Stimulated activated CD8-positive, alpha-beta memory T cell treated with anti-CD3 and anti-CD28 coated beads, Interleukin-7, amount 100 ng/mL, for 24 hours (primary cell): ENCODE measurements at regions not wholly inside any gene's neighbourhood (a gene's known extent, or its start where the extent isn't known, plus 50 kb on each side); places are given as distances from the start of the nearest gene placed in this dataset.

Experiments
- DNase-seq: peaks from one replicate; pipeline ENCODE4 v3.0.0-alpha.2; 2020; ENCODE audit warnings: low read depth

DNA sequence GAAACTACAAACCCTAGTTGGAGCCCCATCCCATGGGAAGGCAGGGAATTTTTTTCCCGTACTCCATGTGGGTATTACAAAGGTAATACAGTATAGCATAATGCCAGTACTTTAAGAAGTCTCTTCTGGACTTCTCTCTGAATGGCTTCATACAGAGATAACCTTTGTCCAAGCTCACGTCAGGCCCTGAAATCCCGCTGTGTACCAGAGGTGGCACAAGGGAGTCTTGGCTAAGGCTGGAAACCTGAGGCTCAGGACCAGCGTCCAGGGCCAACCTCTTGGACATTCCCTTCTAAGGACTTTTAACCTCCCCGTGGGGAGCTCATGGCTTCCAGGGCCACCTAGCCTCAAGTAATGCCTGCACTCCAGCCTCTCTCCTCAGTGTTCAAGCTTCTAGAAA, 338.9 kb upstream of the FAM241A start:
- no peak for DNase-seq

DNA sequence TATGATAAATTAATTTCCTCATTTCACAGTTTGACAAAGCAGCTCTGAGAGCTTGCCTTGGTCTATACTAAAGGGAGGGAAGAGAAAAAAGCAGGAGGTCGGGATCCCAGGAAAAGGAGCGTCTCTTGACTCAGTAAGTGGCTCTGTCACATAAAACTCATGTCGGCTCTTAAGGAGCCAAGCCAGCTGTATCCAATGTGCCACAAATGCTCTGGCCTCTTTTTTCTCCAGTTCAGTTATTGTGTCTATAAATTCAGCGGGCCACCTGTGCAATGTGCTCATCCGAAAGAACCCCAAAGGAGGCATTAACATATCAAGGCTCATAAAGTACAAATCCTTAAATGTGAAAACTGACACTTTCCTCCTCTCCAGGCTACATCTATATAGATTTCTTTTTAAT, 337.7 kb upstream of the FAM241A start:
- DNase-seq, result no peak

DNA sequence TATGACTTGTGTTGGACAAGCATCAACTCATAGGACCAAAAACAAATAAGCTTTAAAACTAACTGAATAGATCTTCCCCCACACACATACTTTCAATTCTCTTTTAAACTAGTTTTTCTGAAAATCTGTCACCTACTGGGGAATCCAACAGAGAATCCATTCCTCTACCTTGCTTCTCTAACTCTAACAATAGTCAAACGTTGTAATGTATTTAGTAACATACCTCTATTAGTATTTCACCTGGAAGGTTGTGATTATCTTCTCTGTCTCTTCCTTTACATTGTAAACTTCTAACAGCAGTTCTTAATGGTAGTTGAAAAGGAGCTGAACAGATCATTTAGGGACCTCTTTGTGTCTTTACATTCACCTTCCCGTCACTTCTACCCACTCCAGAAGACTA, 337.1 kb upstream of the FAM241A start:
- DNase-seq, result no peak

DNA sequence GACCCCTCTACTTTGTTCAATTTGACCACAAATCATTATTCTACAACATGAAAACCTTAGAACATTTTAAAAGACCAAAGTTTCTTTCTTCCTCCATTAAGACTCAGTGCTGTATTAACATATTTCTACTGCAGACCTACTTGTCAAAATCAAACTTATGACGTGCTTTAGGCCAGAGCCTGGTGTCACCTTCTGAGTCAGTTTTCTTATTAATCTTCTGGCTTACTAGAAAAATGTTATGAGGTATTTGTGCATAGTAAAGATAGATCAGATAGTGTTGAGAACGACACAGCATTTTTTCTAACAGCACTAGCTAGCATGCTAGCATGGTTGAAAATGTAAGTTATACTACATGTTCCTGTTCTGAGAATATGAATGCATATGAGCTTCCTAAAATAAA, 333.6 kb upstream of the FAM241A start:
- no peak for DNase-seq

DNA sequence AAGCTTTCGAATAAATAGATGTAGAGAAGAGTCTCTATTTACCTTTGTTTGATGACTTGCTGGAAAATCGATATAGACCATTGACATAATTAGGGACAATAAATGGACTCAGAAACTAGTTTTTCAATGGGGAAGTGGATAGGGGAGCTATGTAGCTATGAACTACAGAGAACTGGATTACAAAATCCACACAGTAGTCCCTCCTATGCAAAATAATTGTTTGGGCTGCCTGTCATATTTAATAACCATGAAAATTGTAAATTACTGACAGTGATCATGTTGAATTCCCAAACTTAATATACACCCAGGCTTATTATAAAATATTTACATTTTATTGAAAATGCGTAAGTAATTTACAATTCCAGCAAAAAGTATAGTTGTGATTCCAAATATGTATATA, 333.1 kb upstream of the FAM241A start:
- no peak for DNase-seq

DNA sequence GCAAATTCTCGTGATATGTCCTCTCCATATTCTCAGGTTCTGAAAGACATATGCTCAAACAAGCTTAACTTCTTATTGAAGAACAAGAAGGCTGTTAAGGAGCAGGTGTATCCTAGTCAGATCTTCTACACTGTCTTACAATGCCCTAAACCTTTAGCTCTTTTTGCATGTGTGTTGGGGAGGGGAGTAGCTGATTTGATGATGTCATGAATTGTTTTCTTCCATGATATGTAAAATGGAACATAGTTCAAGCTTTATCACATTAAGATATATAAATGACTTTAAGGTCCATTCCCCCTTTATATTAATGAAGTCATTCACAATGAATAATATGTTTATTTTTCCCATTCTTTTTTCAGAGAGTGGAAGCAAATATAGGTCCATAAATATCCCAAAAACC, 332.5 kb upstream of the FAM241A start:
- no peak for DNase-seq

DNA sequence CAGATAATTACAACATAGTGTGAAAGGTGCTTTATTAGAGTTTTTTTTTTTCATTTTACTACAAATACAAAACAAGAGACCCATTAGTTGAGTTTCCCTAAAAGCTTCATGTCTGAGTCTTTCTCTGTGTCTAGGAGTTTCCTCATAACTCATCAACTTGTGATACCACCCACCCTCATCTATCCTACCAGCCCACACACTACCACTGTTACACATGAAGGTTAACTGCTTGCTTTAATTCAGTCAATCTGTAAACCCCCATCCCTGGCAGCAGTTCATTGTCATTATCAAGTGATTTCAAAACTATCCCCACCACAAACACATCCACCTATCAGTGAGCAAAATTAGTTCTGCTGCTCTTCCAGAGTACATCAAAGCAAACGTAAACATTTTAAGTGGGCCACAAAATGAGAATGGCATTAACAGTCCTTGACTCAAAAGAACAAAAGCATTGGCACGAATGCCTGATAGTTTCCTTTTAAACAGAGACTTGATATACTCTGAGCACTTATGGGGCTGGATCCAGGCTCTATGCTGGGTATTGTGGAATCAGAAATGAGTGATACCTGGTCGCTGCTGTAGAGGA, 331.6 kb upstream of the FAM241A start:
- no peak for DNase-seq

DNA sequence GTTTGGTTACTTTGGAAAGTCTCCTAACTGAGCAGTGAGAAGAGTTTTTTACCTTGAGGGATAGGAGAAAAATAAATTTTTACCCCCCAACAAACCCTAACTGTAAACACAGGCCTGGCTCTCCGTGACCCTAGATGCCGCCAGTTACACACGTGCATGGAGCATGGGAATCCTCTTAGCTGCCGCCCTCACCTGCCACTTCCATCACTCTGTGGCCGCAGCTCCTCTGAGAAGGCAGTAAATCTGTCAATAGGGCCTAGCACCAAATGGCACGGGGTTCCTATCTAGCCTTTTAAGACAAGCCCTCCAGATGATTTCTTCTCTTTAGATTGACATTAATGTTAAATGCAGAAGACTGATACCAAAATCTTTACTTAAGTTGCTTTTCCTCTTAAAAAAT, 330.3 kb upstream of the FAM241A start:
- no peak for DNase-seq

DNA sequence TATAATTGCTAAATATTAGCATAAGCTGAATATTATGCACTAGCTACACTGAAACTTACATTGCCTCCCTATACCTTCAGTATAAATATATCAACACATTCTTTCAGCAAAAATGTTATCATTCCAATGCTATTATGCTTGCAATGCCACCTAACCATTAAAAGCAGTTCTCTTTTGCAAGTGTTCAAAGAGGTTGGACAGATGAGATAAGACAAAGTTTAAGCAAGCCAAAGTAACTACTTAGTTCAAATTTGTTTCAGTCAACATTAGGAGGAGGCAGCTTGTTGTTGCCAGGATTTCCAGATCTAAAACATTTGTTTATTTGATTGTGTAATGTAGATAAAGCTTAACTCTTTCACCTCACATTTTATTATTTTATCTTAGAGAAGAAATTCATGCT, 323.9 kb upstream of the FAM241A start:
- DNase-seq, result no peak

DNA sequence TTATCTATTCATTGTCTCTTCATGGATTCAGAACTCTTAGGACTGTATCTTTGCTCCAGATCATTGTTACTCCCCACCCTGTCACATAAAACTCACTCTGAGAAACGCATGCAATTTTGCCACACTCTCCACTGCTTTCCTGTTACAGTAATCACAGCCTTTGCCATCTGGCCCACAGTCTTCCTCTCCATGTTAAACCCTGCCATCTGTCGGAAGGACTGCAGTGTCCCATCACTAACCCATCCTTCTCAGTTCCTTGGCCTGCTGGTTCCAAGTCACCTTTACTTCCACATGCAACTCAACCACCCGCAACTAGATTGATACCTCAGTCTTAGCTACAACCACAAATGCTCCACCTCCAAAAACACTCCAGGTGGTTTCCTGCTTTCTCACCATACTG, 308.7 kb upstream of the FAM241A start:
- no peak for DNase-seq

DNA sequence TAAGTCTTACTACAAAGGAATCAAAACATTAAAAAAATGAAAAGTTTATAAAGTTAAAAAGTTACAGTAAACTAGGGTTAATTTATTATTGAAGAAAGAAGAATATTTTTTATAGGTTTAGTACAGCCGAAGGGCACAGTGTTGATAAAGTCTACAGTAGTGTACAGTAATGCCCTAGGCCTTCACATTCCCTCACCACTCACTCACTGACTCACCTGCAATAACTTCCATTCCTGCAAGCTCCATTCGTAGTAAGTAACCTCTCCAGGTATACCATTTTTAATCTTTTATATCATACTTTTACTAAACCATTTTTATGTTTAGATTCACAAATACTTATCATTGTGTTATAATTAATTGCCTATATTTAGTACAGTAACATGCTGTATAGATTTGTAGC, 307.5 kb upstream of the FAM241A start:
- DNase-seq, result no peak

DNA sequence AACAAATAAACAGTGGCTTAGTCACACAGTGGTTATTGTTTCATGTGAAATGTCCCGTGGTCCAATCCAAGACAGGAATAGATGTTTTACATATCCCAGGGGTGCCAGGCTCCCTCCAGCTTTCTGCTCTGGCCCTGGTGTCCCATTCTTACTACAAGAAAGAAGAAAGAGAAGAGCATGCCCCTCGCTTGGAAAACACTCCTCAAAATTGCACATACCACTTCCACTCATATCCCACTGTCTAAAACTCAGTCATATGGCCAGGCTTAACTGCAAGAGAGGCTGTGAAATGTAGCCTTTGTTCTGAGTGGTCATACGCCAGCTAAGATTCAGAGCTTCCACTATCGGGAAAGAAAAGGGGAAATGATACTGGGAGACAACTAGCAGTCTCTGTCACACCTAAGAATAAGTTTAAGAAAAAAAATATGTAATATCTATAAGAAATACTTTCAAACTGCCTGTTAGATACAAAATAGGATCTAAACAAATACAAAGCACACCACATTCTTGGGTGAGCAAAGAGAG, 306.8 kb upstream of the FAM241A start:
- no peak for DNase-seq

DNA sequence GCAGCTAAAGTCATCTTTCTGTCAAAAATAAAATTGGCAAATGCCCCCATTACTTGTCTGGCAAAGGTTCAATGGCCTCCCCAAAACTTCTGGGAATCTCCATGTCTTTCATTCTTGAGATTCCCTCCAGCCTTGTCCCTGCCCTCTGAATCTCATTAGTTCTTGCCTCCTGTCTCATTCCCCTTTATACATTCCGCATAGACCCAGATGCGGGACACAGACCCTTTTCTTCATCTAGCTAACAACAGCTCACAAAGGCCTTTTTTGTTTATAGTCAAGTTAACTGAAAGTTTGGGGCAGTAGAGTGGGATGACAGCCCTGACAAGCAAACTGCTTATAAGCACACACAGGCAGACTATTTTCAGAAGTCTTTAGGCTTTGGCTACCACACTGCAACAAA, 306.1 kb upstream of the FAM241A start:
- no peak for DNase-seq

DNA sequence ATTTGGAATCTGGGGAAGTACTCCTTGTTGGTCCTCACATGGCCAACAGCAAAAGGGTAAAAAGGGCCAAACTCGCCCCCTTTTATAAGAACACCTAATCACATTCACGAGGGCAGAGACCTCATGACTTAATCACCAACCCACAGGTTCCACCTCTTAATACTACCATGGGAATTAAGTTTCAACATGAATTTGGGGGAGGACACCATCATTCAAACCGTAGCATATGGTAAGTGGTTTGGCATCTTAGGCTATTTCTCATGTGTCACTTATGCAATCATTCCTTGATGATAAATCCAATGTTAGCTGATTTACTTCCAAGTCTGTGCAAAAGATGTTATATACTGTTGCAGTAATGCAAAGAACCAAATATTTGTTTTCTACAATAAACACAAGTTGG, 302.9 kb upstream of the FAM241A start:
- DNase-seq, result no peak

DNA sequence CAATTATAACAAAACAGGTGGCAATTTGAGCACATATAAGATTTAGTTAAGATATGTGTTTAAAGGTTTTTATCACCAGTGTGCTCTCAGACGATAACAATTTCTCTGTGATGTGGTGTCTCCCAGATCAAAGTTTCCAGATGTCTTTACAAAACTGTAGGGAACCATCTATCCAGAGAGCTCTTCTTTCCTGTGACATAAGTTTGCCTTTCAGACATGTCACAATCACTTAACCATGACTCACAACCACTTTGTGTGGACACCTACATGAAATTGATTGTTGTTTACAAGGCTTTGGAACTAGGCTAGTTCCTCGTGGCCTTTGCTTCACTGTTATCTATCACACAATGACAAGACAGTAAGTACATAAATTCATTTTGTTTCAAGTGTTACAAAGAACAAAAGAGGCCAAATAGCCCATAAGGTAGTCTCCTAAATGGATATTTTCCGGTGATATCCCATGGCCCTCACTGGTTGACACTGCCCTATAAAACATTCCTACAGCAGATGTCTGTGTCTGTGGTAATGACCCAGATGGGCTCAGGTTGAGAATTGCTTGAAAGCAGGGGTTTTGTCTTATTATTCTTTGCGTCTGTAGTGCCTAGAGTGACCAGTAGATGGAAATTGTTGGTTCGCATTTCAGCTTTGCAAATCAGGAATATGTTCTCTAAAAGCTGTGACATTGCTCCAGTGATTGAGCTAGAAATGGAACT, 297.8 kb upstream of the FAM241A start:
- DNase-seq, result no peak

DNA sequence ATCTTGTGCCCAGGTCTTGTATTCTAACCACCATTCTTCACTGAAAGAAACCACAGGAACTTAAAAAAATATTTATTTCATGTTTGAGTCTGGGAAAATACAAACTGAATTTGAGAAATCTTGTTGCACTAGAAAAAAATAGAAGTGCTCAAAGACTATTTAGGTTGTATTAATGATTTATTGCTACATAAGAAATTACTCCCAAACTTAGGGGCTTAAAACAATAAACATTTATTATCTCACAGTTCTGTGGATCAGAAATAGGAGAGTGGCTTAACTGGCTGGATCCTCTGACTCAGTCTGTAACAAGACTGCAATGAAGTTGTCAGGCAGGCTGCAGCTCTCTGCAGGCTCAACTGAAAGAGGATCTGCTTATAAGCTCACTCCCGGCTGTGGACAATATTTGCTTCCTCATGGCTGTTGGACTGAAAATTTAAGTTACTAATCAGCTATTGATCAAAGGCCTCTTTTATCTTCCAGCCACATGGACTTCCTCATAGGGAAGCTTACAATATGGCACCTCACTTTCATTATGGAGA, 295.4 kb upstream of the FAM241A start:
- DNase-seq, result no peak

DNA sequence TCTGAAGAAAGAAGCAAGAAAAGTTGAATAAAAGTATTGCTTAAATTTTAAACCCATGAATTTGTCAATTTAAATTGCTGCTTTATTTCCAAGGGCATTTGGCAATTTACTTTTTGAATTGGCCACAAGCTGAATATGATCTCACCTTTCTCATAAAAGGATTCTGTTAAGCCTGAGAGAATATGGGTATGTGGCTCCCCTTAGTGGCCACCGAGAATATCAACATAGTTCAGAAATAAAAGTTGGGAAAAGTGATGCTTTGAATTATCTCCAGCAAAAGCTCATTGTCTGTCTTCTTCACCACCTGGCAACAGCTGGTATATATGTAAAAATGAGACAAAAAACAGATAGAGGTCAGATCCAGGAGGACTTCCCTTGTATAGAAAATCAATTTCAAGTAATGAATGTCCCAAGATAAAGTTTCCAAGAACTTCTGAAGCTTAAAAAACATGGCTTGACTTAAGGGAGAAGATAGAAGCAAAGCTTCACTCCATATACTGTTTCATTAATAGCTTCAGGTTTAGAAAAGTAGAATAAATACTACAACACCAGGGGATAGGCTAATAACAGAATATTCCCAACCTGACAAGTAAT, 290.7 kb upstream of the FAM241A start:
- DNase-seq, result no peak

DNA sequence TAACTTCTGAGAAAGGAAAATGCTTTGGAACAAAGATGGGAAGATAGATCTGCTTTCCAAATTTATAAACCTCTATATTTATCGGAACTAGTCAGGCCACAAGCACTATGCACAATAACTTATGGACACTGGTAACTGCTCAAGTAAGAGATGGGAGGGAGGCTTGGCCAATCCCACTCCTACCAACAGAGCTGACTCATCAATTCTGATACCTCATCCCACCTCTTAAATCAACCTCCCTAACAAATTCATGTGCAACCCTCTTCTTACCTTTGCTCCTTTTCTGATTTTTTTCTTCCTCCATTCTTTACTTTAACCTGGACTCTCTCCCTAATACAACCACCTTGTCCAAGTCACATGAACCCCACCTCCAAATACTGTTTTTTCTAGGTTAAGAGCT, 289.9 kb upstream of the FAM241A start:
- no peak for DNase-seq

DNA sequence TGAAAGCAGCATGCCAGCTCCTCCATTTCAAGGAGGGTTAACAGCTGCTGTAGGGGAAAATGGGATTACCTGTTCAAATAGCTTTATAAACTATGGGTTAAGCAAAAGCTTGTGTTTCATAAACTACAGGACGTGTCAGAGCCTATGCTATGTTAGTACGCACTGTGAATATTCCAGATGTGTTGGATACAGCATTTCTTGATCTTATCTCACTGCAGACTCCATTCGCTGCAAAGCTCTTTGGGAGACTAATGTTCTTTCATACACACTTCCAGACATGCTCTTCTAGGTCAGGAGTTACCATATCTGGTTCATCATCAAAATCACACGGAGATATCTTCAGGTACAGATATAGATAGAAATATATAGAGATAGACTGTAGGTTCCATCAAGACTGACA, 281.2 kb upstream of the FAM241A start:
- no peak for DNase-seq

DNA sequence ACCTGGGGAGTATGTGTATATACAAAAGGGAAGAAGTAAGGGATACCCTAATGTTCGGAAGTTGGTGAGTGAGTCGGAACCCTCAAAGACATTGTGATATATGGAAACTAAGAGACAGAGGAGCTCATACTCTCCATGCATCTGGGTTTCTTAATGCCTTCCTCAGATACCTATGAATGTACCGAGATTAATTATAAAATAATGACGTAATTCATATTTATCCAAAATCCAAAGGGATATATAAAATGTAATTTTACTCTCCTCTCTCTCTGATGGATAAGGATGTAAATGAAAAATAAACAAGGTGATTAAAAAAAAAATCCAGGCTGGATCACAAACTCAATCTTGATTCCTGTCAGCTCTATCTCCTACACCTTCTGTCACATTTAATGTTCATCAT, 275.9 kb upstream of the FAM241A start:
- DNase-seq, result no peak

DNA sequence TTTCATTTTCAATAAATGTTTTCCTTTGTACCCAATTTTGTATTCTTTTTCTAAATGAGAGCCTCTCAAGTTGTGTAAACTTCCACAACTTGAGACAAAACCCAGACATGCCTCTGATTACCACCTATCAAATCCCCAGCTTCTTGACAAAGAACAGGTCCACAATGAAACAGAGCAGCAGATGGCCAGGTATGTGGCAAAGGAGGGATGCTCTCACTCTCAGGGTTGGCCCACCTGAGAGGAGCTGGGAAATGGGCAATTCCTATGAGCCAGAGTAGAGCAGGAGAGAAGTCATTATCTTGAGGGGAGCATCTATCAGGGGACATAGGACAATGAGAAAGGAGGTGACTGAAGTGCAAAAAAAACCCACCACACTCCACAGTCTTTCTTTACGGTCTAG, 273.5 kb upstream of the FAM241A start:
- DNase-seq, result no peak

DNA sequence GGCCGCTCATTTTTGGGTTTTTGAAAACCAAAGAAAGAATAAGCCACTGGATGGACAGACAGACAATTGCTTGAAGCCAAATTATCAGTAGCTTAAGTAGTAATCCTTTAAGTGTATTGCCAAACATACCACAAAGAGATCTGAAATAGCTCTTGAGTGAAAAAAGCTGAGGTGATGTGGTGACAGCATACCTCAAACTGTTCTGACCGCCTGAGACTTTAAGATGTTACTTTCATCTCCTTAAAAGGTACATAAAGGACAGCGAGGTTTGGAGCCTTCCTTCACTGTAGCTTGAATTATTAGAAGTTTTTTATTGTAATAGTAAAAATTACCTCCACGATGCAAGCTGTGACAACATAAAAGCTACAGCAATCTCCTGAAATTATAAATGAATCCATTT, 271.5 kb upstream of the FAM241A start:
- DNase-seq, result no peak

DNA sequence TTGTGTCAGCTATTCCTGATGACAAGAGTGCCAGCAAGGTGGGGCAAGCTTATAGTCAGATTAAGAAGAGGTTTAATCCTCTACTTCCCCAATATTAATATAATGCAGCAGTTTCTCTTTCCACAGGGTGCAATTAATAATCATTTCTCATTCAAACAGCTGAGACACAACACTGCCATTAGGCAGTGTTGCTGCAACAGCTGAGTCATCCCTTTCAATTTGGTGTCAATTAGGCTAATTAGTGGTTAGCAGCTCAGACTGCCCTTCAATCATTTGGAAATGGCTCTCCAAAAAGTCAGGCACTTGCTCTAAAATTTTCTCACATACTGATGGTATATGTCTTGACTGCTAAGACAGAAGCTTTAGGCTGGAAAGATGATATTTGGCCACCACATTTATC, 265.7 kb upstream of the FAM241A start:
- DNase-seq, result no peak
